Osteoblast (primary cell): ENCODE measurements at regions not wholly inside any gene's neighbourhood (a gene's known extent, or its start where the extent isn't known, plus 50 kb on each side); places are given as distances from the start of the nearest gene placed in this dataset.

Source experiments
- DNase-seq: peaks from one replicate; pipeline ENCODE4 v3.0.0; 2011; ENCODE audit warnings: low spot score, mixed read lengths; ENCODE audit not compliant: insufficient read length; ENCODE audit errors: missing footprints
- H2AFZ ChIP-seq: 2 replicates; pipeline ENCODE4 v1.6.0; 2011; ENCODE audit warnings: mild to moderate bottlenecking, low read length
- H3K27ac ChIP-seq: 2 replicates; pipeline ENCODE4 v1.5.1; 2011; ENCODE audit warnings: mild to moderate bottlenecking, low read depth, low read length, moderate library complexity
- H3K27me3 ChIP-seq: 2 replicates; pipeline ENCODE4 v1.6.0; 2012; ENCODE audit warnings: mild to moderate bottlenecking, control low read depth, inconsistent platforms, low read length, moderate library complexity; ENCODE audit not compliant: insufficient read depth
- H3K36me3 ChIP-seq: 2 replicates; pipeline ENCODE4 v1.5.1; 2011; ENCODE audit warnings: mild to moderate bottlenecking, low read length, control low read depth, moderate library complexity; ENCODE audit not compliant: insufficient read depth
- H3K4me1 ChIP-seq: 2 replicates; pipeline ENCODE4 v1.5.1; 2011; ENCODE audit warnings: mild to moderate bottlenecking, low read length, control low read depth, moderate library complexity; ENCODE audit not compliant: insufficient read depth
- H3K4me2 ChIP-seq: 2 replicates; pipeline ENCODE4 v1.6.0; 2011; ENCODE audit warnings: mild to moderate bottlenecking, low read length; ENCODE audit not compliant: insufficient read depth
- H3K4me3 ChIP-seq: fragments of 200-600 bp; sonication (generic); 3 replicates; pipeline ENCODE4 v1.5.1; 2012; ENCODE audit warnings: mild to moderate bottlenecking, low read length, inconsistent platforms; ENCODE audit not compliant: insufficient read depth
- H3K79me2 ChIP-seq: 2 replicates; pipeline ENCODE4 v1.6.0; 2012; ENCODE audit warnings: mild to moderate bottlenecking, low read length, control low read depth, inconsistent platforms; ENCODE audit not compliant: insufficient read depth
- H3K9me3 ChIP-seq: 2 replicates; pipeline ENCODE4 v1.5.1; 2011; ENCODE audit warnings: low read depth, low read length, control low read depth
- H4K20me1 ChIP-seq: 2 replicates; pipeline ENCODE4 v1.6.0; 2012; ENCODE audit warnings: mild to moderate bottlenecking, low read length, control low read depth; ENCODE audit not compliant: insufficient read depth
- TF ChIP-seq, protein P1 (sequence below): IDR thresholded peaks from 2 replicates; pipeline ENCODE4 v1.5.1; 2011; ENCODE audit warnings: mild to moderate bottlenecking, low read depth, low read length, moderate library complexity; ENCODE audit errors: extremely low read depth

DNA sequence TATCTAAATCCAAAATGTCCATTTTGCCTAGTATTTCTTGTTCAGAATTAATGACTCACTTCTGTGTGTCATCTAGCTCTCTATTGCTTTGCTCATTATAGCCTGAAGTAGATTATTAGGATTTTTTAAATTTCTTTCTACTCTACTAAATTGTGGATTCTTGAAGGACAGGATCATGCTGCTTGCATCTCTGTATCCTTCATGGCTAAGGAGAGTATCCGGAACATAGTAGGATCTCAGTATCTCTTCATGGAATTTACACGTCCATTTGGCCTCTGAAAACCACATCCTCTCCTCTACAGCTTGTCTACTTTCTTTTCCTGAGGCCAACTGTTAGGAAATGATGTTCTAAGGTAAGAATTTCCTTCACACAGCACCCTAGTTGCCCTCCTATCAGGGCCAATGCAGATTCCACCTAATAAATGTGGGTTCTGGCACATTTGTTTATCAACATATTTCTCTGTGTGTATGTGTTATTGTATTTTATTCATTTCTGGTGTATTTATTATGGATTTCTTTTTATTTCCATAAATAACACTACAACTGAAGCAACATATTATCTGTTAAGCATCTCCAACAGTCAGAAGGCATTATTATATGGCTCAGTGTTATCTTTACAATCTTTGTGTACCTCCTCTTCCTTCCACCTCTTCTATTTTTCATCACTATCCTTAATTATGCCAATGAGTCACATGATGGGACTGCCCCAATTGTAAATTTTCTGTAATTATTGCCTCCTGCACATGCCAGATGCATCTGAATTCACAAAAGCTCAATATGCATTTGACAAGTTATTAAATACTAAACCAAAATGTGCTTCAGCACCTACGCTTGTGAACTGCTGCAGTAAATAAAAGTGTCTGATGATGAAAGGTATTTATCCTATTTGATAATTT is 557.8 kb upstream of the TLE4 start:
- DNase-seq, result no peak
- Histone ChIP-seq H3K79me2 (no peaks in the 10 kb centered on the region), H4K20me1 (no peaks in the 10 kb centered on the region), H3K4me1 (peaks cover 37% of the 10 kb centered on the region), H3K9me3 (no peaks in the 10 kb centered on the region), H3K27ac (no peak overlapping the region), H3K27me3 (no peaks in the 10 kb centered on the region), H3K4me3 (no peak overlapping the region), H3K4me2 (no peak overlapping the region), H2AFZ (no peak overlapping the region), H3K36me3 (no peaks in the 10 kb centered on the region)
- TF ChIP-seq, protein P1, sequence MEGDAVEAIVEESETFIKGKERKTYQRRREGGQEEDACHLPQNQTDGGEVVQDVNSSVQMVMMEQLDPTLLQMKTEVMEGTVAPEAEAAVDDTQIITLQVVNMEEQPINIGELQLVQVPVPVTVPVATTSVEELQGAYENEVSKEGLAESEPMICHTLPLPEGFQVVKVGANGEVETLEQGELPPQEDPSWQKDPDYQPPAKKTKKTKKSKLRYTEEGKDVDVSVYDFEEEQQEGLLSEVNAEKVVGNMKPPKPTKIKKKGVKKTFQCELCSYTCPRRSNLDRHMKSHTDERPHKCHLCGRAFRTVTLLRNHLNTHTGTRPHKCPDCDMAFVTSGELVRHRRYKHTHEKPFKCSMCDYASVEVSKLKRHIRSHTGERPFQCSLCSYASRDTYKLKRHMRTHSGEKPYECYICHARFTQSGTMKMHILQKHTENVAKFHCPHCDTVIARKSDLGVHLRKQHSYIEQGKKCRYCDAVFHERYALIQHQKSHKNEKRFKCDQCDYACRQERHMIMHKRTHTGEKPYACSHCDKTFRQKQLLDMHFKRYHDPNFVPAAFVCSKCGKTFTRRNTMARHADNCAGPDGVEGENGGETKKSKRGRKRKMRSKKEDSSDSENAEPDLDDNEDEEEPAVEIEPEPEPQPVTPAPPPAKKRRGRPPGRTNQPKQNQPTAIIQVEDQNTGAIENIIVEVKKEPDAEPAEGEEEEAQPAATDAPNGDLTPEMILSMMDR, result no peak

DNA sequence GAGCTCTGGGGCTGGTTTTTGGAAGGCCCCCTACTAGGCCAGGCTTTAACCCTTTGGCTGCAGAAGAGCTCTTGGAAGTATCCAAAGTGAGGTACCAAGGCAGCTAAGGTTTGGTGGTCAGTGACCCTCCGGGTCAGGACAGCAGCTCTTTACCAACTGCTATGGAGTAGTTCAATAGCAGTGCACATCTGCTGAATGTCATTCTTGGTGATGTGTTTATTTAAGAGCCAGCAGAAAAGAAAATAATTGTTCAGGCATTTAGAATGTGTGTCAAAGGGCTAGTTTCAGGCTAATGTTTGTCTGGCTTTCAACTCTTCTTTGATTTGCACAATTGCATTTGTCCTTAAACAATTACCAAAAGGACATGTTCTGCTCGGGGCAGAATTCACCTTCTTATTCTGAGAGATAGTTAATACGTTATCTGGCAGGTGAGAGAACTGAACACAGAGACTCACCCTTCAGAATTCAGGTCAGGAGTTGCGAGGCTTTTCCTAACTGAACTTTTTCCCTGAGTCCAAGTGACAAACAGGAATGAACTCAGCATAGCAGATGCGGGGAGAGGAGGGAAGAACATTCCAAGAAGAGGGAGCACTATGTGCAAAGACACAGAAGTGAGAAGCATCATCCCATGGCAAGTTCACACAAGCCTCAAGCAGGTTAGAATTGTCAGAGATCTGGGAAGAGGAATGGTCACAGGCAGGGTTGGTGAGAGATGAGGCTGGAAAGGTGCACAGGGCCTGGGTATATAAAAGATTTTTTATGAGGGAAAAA is 556.7 kb upstream of the TLE4 start:
- DNase-seq, result no peak

DNA sequence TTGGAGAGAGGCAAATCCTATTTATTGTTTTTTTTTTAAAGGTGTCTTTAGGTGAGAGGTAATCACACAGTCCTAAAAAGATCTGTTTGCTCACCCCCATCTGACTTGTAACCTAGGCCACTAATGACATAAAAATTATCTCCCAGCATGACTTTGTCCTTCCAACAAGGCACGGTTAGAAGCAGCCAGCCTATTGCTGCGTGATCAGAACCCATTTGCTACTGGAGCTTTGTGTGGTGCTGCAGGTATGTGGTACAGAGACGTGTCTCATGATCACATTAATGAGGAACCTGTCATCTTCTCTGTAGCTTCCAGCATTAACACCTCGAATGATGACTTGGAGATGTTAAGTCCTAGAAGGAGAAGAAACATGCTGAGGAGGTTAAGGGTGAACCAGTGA is 555.8 kb upstream of the TLE4 start:
- H3K27ac ChIP-seq, result no peak overlapping the region
- H3K36me3 ChIP-seq, result no peaks in the 10 kb centered on the region
- no peaks in the 10 kb centered on the region for H3K79me2 ChIP-seq
- peaks cover 37% of the 10 kb centered on the region for H3K4me1 ChIP-seq
- no peak overlapping the region for H3K4me3 ChIP-seq
- H3K27me3 ChIP-seq, result no peaks in the 10 kb centered on the region
- DNase-seq, result no peak
- H3K9me3 ChIP-seq, result no peaks in the 10 kb centered on the region
- TF ChIP-seq, protein P1, result no peak
- no peak overlapping the region for H2AFZ ChIP-seq
- no peaks in the 10 kb centered on the region for H4K20me1 ChIP-seq
- H3K4me2 ChIP-seq, result no peak overlapping the region

More for the DNA sequence above, 556.7 kb upstream of the TLE4 start:
- Histone ChIP-seq H3K27me3 (no peaks in the 10 kb centered on the region), H3K4me3 (no peak overlapping the region), H3K36me3 (no peaks in the 10 kb centered on the region), H2AFZ (peak overlapping the region; percentile 43), H3K9me3 (no peaks in the 10 kb centered on the region), H4K20me1 (no peaks in the 10 kb centered on the region), H3K4me2 (peak overlapping the region; percentile 14), H3K4me1 (peaks cover 37% of the 10 kb centered on the region), H3K79me2 (no peaks in the 10 kb centered on the region), H3K27ac (no peak overlapping the region)
- TF ChIP-seq, protein P1, result no peak

DNA sequence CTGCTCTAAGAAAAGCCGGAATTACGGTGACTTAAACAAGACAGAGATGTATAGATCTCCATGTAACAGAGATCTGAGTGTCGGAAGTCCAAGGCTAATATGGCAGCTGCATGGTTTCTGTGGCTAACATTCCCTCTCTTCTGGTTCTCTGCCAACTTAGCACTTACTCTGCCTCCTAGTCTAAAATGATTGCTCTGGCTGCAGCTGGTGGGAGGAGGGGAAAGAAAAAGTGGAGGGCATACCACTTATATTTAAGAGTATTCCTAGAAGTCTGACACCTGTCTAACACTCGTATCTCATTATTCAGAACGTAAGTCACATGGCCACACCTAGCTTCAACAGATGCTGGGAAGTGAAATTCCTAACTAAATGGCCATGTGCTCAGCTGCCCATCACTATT is 551.5 kb upstream of the TLE4 start:
- TF ChIP-seq, protein P1, result no peak
- Histone ChIP-seq H4K20me1 (no peaks in the 10 kb centered on the region), H3K79me2 (no peaks in the 10 kb centered on the region), H2AFZ (no peak overlapping the region), H3K4me3 (no peak overlapping the region), H3K27me3 (no peaks in the 10 kb centered on the region), H3K27ac (no peak overlapping the region), H3K9me3 (no peaks in the 10 kb centered on the region), H3K36me3 (no peaks in the 10 kb centered on the region), H3K4me1 (peaks cover 19% of the 10 kb centered on the region), H3K4me2 (no peak overlapping the region)
- DNase-seq, result no peak
